Astrocyte of the spinal cord (primary cell): ENCODE measurements at regions not wholly inside any gene's neighbourhood (a gene's known extent, or its start where the extent isn't known, plus 50 kb on each side); places are given as distances from the start of the nearest gene placed in this dataset.

Experiments used
- DNase-seq: peaks from one replicate; pipeline ENCODE4 v3.0.0; 2011; ENCODE audit warnings: low read depth, low spot score
- H3K4me3 ChIP-seq: 2 replicates; pipeline ENCODE4 v1.5.1; 2011; ENCODE audit warnings: low read depth, mild to moderate bottlenecking, low read length, moderate library complexity
- CTCF ChIP-seq: IDR thresholded peaks from 2 replicates; pipeline ENCODE4 v1.5.1; 2012; ENCODE audit warnings: low read depth, mild to moderate bottlenecking, low read length, inconsistent platforms
- in situ Hi-C: cut with HindIII; loops from 2 replicates; pipeline ENCODE4 v1.10.0; 2017; ENCODE audit warnings: low sequenced_read_pairs

GRCh38 chr11:128116447-128116846 is 470.9 kb downstream of the ETS1 start:
- no peak for DNase-seq
- in situ Hi-C loops, result no loop called here
- TF ChIP-seq CTCF, result no peak
- no peak overlapping the region for H3K4me3 ChIP-seq

DNA sequence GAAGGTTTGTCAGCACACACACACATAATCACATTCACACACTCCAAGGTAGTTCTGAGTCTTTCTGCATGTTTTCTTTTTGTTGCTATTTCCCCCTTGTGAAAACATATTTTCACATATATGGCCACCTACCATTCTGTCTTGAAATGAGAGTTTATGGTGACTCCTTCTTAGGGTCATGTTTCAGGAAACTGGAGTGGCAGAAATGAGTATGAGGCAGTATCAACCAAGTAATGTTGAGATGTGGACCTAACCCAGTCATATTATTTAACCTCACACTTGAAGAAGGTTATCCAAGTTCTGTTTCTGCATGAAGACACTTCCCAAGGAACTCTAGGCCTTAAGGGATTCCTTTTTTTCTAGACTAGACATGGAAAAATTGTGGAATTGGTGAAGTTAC is 481.4 kb downstream of the ETS1 start:
- H3K4me3 ChIP-seq, result no peak overlapping the region
- no peak for TF ChIP-seq CTCF
- in situ Hi-C loops, result no loop called here
- DNase-seq, result no peak

DNA sequence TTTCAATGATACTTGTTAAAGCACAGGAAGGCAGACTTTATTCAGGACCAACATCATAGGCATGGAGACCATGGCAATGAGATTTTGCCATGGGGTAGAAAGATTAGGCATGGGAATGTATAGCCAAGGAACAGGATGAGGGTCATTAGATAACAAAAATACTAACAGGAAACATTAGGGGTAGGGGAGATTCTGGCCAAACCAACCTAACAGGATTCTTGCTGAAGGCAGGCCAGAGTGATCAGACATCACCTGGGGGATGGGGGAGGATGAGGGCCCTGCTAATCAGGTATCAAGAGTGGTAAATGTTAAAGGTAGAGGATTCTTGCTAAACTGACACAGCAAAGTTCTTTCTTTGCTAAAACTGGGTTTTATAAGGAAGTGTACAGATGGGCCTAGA is 481.8 kb downstream of the ETS1 start:
- in situ Hi-C loops, result no loop called here

DNA sequence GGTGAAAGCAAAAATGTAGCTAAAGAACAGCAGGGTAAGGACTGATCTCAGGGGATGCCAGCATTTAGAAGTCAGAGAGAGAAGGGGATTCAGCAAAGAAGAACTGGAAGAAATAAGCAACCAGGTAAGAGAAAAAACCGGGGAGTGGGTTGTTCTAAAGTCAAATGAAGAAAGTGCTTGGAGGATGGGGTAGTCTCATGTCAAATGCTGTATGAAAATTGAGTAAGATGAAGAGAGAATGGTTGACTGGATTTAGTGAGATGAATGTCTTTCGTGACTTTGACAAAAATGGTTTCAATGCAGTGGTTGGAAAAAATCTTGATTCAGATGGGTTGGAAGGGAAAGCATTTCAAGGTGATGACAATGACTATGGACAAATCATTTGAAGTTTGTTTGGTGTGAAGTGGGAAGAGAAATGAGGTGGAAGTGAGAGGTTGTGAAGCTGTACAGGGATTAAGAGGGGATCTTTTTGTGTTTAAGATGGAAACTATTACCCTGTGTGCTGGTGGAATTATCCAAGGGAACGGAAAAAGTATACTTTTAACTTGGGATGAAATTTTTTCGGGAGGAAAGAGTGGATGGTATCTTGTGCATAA is 484.0 kb downstream of the ETS1 start:
- H3K4me3 ChIP-seq, result no peak overlapping the region
- DNase-seq, result no peak
- TF ChIP-seq CTCF, result no peak
- in situ Hi-C loops, result no loop called here

More for the DNA sequence above, 481.8 kb downstream of the ETS1 start:
- no peak overlapping the region for H3K4me3 ChIP-seq
- no peak for DNase-seq
- TF ChIP-seq CTCF, result no peak

DNA sequence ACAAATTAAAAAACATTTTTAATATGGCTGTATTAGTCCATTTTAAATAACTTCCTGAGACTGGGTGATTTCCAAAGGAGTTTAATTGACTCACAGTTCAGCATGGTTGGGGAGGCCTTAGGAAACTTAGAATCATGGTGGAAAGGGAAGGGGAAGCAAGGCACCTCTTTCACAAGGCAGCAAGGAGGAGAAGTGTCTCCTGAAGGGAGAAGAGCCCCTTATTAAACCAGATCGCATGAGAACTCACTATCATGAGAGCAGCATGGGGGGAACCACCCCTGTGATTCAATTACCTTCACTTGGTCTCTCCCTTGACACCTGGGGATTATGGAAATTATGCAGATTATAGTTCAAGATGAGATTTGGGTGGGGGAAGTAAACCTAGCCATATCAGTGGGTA is 488.6 kb downstream of the ETS1 start:
- in situ Hi-C loops, result no loop called here
- no peak for DNase-seq
- H3K4me3 ChIP-seq, result no peak overlapping the region
- no peak for TF ChIP-seq CTCF

GRCh38 chr11:128095466-128095981 is 491.8 kb downstream of the ETS1 start:
- in situ Hi-C loops, result no loop called here
- TF ChIP-seq CTCF, result peak; percentile 17
- peak; percentile 88 for DNase-seq
- H3K4me3 ChIP-seq, result no peak overlapping the region

GRCh38 chr11:128093689-128094088 is 493.7 kb downstream of the ETS1 start:
- in situ Hi-C loops, result no loop called here
- no peak for TF ChIP-seq CTCF
- no peak for DNase-seq
- no peak overlapping the region for H3K4me3 ChIP-seq
